GM13976 (cell line): ENCODE measurements at regions not wholly inside any gene's neighbourhood (a gene's known extent, or its start where the extent isn't known, plus 50 kb on each side); places are given as distances from the start of the nearest gene placed in this dataset.

Source experiments
- DNase-seq: peaks from one replicate; pipeline ENCODE4 v3.0.0; 2012; ENCODE audit warnings: low spot score
- in situ Hi-C: fragments of 300-500 bp; cut with MboI; formaldehyde crosslinking; loops from one replicate; pipeline ENCODE4 v1.12.0; 2022; ENCODE audit warnings: low sequenced_read_pairs, mixed read lengths, inconsistent platforms; ENCODE audit not compliant: unreplicated experiment
- TF ChIP-seq, protein P1 (sequence below): IDR thresholded peaks from 2 replicates; pipeline ENCODE4 v1.5.1; 2012; ENCODE audit warnings: borderline replicate concordance, mild to moderate bottlenecking; ENCODE audit not compliant: insufficient read depth; ENCODE audit errors: extremely low read depth, missing control alignments, control extremely low read depth

DNA sequence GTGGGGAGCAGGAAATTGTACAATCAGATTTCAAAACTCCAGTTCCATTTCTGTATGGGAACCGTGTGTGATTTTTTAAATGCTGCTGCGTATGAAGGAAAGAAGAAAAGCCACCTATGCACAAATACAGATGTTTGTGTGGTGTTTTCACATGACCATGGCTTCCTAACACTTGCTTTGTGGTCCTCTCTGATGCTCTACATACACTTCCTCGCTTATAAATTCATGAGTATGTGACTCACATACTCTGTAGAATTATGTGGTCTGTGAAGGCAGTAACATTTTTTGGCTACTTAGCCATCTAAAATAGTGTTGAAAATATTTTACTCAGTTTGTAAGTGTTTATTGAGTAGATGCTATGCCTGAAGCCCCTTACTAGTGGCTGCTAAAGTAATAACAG, 119.8 kb upstream of the PDE10A start:
- DNase-seq: no peak
- in situ Hi-C loops: no loop called here

DNA sequence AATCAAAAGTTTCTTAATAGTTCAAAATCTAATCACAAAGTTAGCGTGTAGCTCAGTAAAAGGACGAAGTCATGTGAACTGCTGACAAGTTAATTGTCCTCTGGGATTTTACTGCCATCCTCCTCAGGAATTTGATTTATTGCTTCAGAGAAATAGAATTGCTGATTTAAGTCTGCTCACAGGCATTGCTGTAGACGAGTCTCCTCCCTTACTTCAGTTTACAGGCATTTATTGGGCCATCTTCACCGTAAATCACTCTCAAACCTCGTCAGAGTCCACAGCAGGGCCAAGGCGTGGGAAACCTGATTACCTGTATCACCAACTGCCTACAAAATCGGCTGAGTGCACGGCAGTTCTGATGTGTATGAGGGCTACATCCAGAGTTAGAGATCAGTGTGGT, 119.1 kb upstream of the PDE10A start:
- DNase-seq: no peak
- in situ Hi-C loops: no loop called here
- TF ChIP-seq, protein P1, sequence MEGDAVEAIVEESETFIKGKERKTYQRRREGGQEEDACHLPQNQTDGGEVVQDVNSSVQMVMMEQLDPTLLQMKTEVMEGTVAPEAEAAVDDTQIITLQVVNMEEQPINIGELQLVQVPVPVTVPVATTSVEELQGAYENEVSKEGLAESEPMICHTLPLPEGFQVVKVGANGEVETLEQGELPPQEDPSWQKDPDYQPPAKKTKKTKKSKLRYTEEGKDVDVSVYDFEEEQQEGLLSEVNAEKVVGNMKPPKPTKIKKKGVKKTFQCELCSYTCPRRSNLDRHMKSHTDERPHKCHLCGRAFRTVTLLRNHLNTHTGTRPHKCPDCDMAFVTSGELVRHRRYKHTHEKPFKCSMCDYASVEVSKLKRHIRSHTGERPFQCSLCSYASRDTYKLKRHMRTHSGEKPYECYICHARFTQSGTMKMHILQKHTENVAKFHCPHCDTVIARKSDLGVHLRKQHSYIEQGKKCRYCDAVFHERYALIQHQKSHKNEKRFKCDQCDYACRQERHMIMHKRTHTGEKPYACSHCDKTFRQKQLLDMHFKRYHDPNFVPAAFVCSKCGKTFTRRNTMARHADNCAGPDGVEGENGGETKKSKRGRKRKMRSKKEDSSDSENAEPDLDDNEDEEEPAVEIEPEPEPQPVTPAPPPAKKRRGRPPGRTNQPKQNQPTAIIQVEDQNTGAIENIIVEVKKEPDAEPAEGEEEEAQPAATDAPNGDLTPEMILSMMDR: no peak

More for the DNA sequence above, 119.8 kb upstream of the PDE10A start:
- TF ChIP-seq, protein P1: no peak

GRCh38 chr6:165777680-165778079, 114.6 kb upstream of the PDE10A start:
- DNase-seq: no peak
- in situ Hi-C loops: no loop called here
- TF ChIP-seq, protein P1: no peak

DNA sequence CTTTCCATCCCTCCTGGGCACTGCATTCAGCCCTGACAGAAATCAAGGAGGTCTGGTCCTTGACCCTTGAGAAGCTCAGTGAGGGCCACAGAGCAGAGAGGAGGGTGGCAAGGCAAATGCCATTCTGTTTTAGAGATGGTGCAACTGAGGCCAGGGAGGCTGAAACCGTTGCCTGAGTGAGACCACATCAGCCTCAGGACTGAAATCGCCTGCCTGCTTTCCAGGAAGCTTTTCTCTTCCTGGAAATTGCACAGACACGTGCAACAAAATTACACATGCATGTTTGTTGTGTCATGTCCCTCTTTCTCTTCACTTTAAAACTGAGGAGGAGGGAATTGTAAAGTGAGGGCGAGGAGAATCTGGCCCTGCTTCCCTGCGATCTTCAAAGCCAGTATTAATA, 113.7 kb upstream of the PDE10A start:
- in situ Hi-C loops: no loop called here
- DNase-seq: no peak
- TF ChIP-seq, protein P1: no peak

DNA sequence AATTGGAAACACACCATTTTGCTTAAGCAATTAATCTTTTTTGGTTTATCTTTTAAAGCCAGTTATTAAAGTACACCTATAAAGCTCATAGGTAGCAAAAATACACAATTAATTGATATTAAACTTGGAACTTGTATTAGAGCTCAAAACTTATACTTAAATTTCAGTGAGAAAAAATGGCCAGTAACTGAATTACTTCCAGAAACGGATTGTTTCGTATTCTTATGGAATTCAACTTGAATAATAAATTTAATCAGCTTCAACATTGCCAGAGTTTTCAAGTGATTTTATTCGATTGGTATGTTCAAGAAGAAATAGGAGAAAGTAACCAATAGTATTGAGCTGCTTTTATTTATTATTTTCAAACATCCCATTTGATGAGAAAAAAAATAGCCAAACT, 112.7 kb upstream of the PDE10A start:
- TF ChIP-seq, protein P1: no peak
- no peak for DNase-seq
- in situ Hi-C loops: no loop called here

- no peak for DNase-seq
- TF ChIP-seq, protein P1: no peak
- in situ Hi-C loops: no loop called here
Measured at GRCh38 chr6:165774903-165775601, 112.0 kb upstream of the PDE10A start.

GRCh38 chr6:165770397-165771082, 107.5 kb upstream of the PDE10A start:
- in situ Hi-C loops: no loop called here
- DNase-seq: no peak
- TF ChIP-seq, protein P1: no peak
